Fibroblast of villous mesenchyme (primary cell): ENCODE measurements at regions not wholly inside any gene's neighbourhood (a gene's known extent, or its start where the extent isn't known, plus 50 kb on each side); places are given as distances from the start of the nearest gene placed in this dataset.

ENCODE experiments used
- DNase-seq: peaks from one replicate; pipeline ENCODE4 v3.0.0-alpha.2; 2010; ENCODE audit warnings: low read depth
- H3K4me3 ChIP-seq: 2 replicates; pipeline ENCODE4 v1.5.1; 2011; ENCODE audit warnings: low read depth, mild to moderate bottlenecking, low read length
- TF ChIP-seq, protein P1 (sequence below): IDR thresholded peaks from 2 replicates; pipeline ENCODE4 v1.5.1; 2012; ENCODE audit warnings: low read depth, mild to moderate bottlenecking, low read length; ENCODE audit not compliant: insufficient read depth

DNA sequence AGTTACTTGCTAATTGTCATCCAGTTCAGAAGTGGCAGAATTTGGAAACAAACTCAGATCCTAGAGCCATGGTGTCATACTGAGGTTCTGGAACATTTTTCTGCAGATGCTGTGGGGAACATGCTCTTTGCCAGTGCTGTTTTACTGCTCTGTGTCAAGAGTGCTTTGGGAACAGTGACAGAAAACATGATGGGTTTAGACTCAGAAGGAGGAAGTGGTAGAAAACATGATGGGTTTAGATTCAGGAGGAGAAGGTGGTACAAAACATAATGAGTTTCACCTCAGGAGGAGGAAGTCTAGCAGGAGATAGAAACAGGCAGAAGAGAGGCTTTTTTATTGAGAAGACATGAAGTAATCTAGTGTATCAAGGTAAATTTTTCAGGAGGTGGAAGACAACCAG is 815.5 kb downstream of the DHX35 start:
- TF ChIP-seq, protein P1, sequence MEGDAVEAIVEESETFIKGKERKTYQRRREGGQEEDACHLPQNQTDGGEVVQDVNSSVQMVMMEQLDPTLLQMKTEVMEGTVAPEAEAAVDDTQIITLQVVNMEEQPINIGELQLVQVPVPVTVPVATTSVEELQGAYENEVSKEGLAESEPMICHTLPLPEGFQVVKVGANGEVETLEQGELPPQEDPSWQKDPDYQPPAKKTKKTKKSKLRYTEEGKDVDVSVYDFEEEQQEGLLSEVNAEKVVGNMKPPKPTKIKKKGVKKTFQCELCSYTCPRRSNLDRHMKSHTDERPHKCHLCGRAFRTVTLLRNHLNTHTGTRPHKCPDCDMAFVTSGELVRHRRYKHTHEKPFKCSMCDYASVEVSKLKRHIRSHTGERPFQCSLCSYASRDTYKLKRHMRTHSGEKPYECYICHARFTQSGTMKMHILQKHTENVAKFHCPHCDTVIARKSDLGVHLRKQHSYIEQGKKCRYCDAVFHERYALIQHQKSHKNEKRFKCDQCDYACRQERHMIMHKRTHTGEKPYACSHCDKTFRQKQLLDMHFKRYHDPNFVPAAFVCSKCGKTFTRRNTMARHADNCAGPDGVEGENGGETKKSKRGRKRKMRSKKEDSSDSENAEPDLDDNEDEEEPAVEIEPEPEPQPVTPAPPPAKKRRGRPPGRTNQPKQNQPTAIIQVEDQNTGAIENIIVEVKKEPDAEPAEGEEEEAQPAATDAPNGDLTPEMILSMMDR: no peak
- H3K4me3 ChIP-seq: no peak overlapping the region
- DNase-seq: no peak

DNA sequence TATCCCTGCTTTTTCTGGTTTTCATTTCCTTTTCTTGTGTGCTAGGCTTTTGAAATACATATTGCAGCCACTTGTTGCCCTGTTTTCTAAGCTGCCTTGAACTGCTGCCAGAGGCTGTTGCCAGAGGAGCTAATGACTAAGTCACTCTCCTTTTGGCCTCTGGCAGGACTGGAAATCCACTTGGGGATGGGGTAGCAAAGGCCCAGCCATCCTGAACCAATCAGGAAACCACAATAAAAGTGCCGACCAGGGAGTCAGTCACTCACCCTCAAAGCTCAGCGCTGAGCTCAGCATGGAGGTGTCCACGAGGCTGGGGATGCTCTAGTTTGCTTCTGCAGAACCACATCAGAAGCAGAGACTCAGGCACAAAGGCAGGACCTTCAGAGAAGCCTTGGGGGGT is 813.0 kb downstream of the DHX35 start:
- TF ChIP-seq, protein P1: no peak
- no peak overlapping the region for H3K4me3 ChIP-seq
- peak; percentile 32 for DNase-seq

DNA sequence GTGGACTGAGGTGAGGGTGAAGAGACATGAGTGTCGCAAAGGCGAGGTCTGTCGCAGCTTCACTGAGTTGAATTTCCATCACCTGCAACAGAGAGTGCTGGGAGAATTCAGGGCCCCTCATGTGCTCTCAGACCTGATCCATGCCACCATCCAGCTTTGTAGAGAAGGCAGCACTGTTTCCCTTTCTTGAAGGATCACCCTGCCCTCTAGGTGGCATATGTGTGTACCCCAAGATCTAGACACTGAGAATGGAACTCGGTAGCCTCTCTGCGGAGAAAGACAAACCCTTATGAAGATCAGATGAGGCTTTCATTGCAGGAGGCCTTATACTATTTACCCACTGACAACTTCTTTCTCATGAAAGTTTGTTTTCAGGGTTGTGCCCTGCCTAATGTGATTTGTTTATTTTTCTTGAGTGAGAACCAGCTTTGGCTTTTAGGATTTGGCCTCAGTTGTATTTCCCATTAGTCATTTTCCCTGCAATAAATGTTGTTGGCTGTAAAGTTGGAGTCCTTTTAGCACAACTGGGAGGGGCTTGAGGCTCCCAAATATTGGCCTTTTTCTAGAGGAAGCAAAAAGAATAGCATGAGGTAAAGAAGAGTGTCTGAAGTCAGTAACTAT is 811.3 kb downstream of the DHX35 start:
- TF ChIP-seq, protein P1: no peak
- no peak for DNase-seq

DNA sequence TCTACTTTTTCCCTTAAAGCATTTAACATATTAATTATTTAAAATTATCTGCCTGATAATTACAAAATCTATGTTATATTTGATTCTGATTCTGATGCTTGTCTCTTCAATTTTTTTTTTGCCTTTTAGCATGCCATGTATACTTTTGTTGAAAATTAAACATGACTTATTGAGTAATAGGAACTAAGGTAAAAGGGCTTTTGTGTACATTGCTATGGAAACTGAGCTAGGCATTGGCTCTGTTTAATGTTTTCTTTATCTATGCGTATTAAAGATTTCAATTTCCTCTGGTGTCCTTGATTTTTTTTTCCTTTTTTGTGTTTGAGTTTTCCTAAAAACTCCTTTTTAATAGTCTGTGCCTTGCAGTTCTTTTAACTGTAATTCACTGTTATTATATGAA is 805.2 kb downstream of the DHX35 start:
- H3K4me3 ChIP-seq: no peak overlapping the region
- no peak for DNase-seq
- TF ChIP-seq, protein P1: no peak

More for the DNA sequence above, 811.3 kb downstream of the DHX35 start:
- no peak overlapping the region for H3K4me3 ChIP-seq

DNA sequence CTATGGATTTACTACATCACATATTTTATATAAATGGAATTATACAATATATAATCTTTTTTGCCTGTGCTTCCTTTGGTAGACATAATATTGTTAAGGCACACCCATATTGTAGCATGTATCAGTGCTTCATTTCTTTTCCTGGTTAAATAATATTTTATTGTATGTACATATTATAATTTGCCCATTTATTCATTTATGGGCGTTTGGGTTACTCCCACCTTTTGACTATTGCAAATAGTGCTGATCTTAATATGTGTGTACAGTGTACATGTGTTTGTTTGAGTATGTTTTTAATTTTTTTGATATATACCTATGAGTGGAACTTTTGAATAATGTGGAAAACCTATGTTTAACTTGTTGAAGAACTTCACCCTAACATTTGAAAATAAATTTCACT is 804.2 kb downstream of the DHX35 start:
- DNase-seq: no peak
- no peak overlapping the region for H3K4me3 ChIP-seq
- TF ChIP-seq, protein P1: no peak

DNA sequence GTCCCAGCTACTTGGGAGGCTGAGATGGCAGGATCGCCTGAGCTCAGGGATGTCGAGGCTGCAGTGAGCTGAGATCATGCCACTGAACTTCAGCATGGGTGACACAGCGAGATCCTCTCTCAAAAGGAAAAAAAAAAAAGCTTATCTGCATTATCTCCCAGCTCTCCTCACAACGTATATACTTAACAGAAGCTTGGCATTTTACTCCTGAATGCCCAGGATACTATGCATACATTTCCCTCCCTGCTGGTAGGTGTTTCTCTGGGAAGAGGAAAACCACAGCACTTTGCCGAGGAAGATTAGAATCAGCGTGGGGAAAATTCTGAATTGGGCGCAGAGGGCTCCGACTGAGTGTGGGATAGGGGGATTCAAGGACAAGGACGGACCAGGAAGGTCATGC is 800.6 kb downstream of the DHX35 start:
- DNase-seq: no peak
- TF ChIP-seq, protein P1: no peak
- no peak overlapping the region for H3K4me3 ChIP-seq

DNA sequence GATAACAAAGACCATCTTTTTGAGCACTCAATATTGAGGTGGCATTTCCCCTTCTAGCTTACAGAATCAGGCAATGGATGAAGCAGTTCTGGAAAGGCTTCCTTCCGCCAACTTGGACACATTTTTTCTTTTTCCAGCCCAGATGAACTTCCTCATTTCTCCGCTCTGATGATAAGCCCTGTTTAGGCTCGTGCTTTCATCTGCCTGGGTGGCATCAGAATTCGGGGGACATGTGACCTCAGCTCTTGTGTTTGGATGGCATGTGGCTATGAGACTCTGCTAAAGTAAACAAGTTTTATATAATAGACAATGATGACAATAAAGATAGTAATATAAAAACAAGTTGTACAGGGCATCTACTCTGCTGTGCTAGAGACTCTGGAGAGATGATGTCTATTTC is 796.7 kb downstream of the DHX35 start:
- H3K4me3 ChIP-seq: no peak overlapping the region
- DNase-seq: no peak
- TF ChIP-seq, protein P1: no peak
